NCI-H2107 (cell line): ENCODE measurements at regions not wholly inside any gene's neighbourhood (a gene's known extent, or its start where the extent isn't known, plus 50 kb on each side); places are given as distances from the start of the nearest gene placed in this dataset.
"Not testable (repeated sequence)": the region's sequence is repeated elsewhere in the genome, so short reads cannot be mapped to it uniquely, and the experiment has no call there.

Experiments
- DNase-seq: peaks from one replicate; lab custom pipeline; 2025; lab: John Stamatoyannopoulos, UW

GRCh38 chr20:51923633-51924032, 121.3 kb upstream of the SALL4 start:
- DNase-seq, result no peak

GRCh38 chr20:51922812-51923211, 120.5 kb upstream of the SALL4 start:
- DNase-seq, result not testable (repeated sequence)

- no peak for DNase-seq
Measured at GRCh38 chr20:51918561-51918960, 116.2 kb upstream of the SALL4 start.

GRCh38 chr20:51917886-51918535, 115.7 kb upstream of the SALL4 start:
- no peak for DNase-seq

- DNase-seq, result no peak
Measured at GRCh38 chr20:51916244-51916643, 113.9 kb upstream of the SALL4 start.

- no peak for DNase-seq
Measured at GRCh38 chr20:51914758-51915157, 112.4 kb upstream of the SALL4 start.

- DNase-seq, result no peak
Measured at GRCh38 chr20:51910321-51911050, 108.2 kb upstream of the SALL4 start.

GRCh38 chr20:51906679-51907078, 104.4 kb upstream of the SALL4 start:
- no peak for DNase-seq

GRCh38 chr20:51906049-51906448, 103.7 kb upstream of the SALL4 start:
- no peak for DNase-seq

GRCh38 chr20:51902933-51903332, 100.6 kb upstream of the SALL4 start:
- DNase-seq, result no peak

GRCh38 chr20:51900443-51900842, 98.1 kb upstream of the SALL4 start:
- DNase-seq, result no peak

GRCh38 chr20:51899674-51900073, 97.4 kb upstream of the SALL4 start:
- no peak for DNase-seq

GRCh38 chr20:51898788-51899187, 96.5 kb upstream of the SALL4 start:
- no peak for DNase-seq

- no peak for DNase-seq
Measured at GRCh38 chr20:51894619-51895018, 92.3 kb upstream of the SALL4 start.

- DNase-seq, result no peak
Measured at GRCh38 chr20:51894201-51894600, 91.9 kb upstream of the SALL4 start.

GRCh38 chr20:51893723-51894122, 91.4 kb upstream of the SALL4 start:
- no peak for DNase-seq

GRCh38 chr20:51890003-51890402, 87.7 kb upstream of the SALL4 start:
- no peak for DNase-seq

- no peak for DNase-seq
Measured at GRCh38 chr20:51889466-51889865, 87.1 kb upstream of the SALL4 start.

- DNase-seq, result no peak
Measured at GRCh38 chr20:51888291-51888690, 86.0 kb upstream of the SALL4 start.

- DNase-seq, result no peak
Measured at GRCh38 chr20:51886891-51887608, 84.7 kb upstream of the SALL4 start.

GRCh38 chr20:51886341-51886740, 84.0 kb upstream of the SALL4 start:
- no peak for DNase-seq

- DNase-seq, result no peak
Measured at GRCh38 chr20:51884561-51884960, 82.2 kb upstream of the SALL4 start.

GRCh38 chr20:51880188-51880587, 77.9 kb upstream of the SALL4 start:
- no peak for DNase-seq
